SKM-1 (cell line): ENCODE measurements at regions not wholly inside any gene's neighbourhood (a gene's known extent, or its start where the extent isn't known, plus 50 kb on each side); places are given as distances from the start of the nearest gene placed in this dataset.

ENCODE experiments used
- DNase-seq: peaks from one replicate; lab custom pipeline; 2025; ENCODE audit not compliant: unreplicated experiment; lab: John Stamatoyannopoulos, UW

DNA sequence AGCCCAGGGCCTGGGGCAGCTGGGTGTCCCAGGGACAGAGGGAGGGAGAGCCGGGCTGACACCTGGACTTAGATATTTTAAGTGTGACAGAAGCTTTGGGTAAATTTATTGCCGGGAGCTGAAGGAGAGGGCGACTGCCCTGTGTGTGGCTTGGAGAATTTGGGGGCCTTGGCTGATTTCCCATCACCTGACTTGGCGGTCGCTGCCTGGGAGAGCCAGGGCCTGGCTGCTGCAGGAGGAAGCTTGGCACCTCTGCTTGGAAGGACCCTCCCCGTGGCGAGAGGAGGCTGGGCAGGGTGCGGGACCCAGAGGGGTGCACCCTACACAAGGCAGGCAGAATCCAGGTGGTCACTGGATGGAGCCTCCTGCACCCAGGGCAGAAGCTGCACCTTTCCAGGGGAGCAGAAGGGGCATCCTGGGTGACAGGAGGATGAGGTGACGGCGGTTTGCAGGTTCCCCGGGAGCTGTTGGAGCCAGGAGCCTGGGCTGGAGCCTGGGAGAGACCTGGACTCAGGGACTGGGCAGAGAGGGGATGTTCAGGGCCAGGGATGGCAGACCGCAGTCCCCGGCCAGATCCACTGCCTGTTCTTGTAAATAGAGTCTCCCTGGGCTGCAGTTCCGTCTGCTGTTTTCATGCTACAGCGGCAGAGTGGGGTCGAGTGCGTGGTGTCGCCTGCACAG is 72.0 kb downstream of the RGS12 start:
- DNase-seq = no peak

DNA sequence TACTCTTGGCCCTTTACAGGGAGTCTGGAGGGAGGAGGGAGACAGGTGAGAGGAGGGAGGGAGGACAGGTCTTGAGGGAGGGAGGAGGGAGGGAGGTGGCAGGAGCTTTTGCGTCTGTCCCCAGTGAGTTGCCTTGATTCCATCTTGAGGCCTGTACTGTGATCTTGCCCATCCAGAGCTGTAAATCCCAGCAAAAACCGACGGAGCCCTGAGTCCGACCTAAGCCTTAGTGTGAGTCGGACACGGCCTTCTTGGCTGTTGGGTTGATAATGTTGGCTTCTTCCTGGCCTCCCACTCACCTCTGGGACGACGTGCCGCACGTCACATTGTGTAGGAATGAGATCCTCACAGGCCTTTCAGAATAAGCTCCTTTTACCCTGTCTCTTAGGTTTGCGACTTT is 72.5 kb downstream of the RGS12 start:
- no peak for DNase-seq

DNA sequence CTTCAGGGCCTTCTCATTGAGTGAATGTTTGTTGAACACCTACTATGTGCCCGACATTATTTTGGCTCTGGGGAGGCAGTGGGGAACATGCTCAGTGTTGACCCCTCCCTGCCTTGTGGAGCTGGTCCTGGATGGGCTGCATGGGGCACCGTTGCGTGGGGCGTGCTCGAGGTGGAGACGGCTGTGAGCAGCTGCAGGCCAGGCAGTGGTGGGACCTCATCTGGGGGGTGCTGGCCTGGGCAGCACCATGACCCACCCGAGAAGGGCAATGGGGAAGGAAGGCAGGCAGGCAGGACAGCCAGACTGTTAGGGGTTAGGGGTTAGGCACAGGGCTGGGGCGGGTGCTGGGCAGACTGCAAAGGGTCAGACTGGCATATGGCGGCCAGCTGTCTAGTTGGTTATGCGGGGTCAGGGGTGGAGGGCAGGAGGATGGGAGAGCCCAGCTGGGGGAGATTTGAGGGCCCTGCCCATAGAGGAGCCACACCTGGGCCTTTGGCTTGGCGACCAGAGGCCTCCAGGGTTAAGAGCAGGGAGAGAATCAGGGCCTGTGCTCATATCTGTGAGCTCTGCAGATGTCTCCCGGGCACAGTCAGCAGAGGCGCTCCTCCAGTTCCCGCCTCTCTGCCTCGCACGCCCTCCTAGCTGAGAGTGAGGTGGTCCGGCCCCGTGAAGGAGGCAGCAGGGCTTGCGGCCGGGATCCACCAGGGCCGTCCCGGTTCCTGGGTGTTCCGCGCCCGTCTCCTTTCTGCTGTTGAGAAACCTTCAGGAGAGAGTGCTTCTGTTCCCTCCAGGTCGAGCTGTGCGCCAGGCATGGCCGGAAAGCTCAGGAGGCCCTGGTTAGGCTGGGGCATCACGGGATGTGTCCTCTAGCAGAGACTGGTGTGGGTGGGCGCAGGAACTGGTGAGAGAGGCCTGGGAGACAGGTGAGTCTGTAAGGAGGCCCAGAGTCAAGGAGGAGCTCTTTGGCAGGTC is 73.3 kb downstream of the RGS12 start:
- DNase-seq = no peak

DNA sequence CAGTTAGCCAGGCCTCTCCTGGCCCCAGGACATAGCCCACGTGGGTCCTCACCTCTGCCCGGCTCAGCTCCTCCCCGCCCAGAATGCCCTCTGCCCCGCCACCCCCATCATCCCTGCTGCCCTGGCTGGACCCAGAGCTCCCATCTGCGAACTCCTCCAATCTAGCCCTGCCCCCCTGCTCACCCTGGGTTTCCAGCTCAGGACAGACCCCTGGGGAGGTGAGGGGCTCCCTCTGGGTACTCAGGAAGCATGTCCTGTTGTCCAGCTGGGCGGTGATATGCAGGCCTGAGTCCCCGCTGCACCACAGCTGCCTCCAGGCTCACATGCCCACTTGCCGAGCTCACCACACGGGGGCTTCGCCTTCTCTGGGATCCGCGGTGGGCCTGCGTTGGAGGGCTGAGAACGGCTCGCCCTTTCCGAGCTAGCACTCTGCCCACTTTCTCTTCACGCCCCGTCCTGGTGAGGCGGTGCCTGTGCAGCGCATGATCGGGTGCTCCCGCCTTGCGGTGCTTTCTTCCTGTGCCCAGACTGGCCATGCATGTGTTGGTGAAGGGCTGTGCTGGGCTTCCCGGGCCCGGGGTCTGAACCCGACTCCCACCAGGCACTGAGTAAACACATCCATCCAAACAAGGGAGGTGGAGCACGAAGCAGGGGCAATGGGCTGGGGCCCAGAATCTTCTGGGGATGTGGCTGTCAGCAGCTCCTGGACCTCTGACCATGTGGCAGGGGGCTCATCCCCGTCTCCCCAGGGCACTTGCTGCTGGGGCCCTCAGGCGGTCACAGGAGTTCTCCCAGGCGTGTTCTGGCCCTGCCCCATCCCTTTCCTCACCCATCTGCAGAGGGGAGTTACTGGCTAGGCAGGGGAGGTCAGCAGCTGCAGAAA is 74.3 kb downstream of the RGS12 start:
- DNase-seq = no peak

DNA sequence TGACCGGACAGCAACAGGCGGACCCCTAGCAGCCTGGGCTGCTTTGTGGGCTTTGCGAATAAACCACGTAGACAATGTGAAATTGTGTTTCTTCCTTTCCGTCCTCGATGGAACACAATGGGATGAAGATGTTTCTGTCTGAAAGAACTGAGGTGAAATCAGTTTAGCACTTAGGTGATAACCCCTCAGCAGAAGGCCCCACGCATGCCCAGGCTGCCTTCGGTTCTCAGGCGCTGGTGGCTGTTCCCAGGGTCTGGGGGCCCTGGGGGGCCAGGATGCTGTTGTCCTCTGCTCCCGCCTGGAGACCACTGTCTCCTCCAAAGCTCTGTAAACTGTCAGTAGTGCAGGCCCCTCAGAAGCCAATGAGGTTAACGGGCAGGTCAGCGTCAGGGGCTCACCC is 73.9 kb upstream of the HGFAC start:
- no peak for DNase-seq

DNA sequence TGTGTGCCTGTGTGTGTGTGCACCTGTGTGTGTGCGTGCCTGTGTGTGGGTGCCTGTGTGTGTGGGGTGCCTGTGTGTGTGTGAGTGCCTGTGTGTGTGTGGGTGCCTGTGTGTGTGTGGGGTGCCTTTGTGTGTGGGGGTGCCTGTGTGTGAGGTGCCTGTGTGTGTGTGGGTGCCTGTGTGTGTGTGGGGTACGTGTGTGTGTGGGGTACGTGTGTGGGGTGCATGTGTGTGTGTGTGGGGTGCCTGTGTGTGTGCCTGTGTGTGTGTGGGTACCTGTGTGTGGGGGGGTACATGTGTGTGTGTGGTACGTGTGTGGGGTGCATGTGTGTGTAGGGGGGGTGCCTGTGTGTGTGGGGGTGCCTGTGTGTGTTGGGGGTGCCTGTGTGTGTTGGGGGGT is 73.4 kb upstream of the HGFAC start:
- no peak for DNase-seq

DNA sequence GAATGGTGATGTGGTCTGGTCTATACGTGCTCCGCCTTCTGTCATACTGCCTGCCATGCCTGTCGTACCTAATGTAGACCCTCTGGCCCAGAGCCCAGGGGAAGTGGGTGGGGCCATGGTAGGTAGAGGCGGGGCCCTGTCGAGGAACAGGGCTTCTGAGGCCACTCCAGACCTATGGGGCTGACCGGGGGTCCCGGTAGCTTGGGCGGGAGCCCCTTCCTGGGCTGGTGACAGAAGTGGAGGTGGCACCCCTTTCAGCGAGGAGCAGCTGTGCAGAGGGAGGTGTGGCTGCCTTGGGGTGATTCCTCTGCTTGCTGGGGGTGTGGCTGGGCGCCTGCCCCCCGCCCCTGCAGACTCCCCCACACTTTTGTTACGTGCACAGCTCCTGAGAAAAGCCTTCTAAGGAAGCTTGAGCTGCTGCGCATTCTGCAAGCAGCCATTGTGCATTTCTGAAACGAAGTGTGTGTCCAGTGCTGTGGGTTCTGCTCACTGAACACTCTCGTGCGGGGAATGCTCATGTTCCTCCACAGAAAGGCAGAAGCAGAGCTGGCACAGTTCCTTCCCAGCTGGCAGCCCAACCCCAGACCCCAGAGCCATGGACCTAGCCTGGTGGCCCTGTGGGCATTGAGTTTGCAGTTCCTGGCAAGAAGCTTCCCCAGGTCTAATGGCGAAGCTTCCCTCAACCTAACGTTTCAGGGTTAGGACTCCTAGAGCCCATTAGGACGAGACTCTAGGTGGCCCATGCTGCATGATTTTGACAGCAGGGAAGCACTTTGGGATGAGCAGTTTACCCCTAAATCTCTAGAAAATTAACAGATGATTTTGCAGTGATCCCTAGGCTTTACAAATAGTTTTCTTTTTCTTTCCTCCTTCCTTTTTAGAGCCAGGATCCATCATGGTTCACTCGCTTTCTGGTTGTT is 72.7 kb upstream of the HGFAC start:
- DNase-seq = no peak

DNA sequence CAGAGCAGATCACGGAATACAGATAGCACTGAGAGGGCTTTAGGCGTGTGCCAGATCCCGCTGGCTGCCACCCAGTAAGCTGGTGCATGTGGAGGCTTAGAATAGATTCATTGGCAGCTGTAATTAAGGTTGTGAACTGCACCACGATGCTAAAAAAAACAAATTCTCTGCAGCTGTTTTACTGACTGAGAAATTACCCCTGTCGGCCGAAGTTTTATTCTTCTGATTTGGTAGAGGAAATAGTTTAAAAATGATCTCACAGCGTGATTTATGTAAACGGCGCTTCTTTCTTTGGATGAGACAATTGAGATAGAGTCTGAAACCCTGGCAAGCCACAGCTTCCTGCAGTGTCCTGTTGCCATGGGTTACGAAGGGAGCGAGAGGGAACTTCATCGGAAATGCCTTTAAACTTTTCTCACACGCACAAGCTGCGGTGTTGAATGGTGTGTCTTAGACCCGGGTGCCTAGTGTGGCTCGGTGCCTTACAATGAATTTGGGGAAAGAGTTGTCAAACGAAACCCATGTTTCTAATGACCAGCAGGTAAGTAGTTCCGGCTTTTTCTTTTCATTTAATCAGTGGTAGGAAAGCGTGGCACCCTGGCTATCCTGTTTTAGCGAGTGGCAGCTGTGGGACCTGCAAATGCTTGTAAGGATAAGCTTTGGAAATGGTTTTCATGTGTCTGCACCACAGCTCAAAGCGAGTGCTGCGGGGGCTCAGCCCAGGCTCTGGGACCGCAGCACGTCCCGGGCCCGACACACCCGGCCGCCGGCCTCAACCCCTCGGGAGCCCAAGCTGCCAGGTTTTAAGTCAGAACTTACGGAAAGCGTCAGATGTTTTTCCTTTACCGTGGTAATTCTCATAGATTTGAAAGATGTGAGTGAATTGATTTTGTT is 71.7 kb upstream of the HGFAC start:
- DNase-seq = peak; percentile 94

DNA sequence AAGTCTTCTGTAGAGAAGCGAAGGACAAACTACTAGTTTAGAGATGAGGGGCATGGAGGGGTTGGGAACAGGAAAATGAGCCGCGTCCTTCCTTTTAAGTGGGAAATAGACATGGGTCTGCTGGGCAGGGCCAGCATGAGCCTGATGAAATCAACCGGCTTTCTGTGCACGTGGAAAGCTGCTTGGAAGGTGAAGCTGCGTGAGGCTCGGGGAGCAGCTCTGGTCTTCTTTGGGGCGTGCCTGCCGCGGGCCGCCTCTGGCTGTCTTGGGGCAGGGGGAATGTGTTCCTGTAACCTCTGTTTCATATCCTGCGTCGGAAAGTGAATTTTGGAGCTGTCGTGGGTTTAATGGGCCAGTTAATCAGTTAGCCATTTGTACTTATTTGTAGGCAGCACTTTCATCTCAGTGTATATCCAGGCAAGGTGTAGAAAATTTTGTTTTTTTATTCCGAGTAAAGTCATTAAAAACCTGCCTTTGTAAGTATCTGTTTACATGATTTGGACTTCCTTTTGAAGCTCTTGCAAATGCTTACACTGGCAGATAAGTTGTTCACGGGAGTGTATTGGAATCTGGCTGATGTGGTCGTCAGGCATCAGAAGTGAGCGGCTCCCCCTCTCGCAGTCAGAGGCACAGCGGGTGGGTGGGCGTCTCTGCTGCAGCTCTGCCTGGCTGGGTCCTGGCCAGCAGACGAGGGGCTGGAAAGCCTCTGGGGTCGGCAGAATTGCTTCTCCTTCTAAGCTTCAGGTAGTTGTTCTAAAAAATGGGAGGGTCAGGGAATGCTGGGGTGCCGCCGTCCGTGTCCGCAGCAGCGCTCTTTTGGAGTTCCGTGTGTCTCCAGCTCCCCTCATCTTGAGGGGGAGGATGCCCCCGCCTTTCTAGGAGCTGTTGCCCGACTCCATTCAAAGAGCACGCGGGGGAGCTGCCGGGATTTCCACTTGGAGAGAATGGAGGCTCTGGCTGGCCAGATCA is 70.5 kb upstream of the HGFAC start:
- DNase-seq = no peak

DNA sequence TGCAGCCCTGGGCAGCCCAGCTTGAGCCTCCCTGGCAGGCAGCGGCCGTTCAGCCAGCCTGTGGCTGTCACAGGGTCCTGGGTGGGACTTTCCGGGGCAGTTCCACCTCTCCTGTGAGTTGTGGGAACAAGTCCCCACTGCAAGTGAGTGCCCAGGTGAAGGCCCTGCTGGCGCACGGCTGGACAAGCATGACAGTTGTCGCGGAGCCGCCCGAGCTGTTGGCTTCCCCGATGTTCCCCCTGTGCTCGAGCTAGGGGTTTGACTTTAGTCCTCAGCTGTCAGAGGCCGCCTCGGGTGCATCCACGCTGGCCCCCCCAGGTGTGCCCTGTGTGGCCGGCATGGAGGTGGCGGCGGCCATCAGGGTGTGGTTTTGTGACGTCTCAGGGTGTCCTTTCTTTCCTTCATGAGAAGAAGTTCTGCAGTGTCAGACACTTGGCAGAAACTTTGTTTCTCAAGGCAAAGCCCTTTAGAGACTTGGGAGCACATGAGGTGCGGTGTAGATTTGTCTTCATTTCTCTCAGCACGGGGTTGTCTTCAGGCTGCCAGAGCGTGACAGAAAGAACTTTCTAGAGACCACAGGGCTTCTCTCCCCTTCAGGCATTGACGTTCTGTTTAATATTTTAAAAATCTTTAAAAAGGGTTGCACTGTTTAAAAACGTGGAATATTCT is 69.4 kb upstream of the HGFAC start:
- DNase-seq = no peak

DNA sequence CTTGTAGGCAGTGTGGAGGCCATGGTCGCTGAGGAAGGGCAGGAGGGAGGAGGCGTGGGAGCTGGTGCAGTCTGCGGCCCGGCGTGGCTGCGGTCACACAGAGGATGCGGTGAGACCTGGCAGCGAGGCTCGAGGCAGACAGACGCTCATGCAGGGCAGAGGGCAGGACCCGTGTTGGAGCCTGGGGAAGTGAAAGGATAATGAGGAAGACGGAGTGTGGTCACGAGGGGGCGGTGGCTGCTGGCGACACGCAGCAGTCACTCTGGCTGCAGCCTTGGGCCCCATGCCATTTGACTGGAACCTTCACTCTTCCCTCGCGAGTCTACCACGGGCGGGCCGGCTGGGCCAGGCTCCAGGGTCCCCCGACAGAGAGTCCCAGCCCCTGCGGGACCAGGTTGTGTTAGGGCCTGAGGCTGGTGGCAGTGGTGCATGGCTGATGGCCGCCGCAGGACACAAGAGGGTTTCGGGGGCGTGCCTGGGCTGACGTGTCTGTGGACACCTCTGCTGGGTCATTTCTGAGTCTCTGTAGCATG is 68.8 kb upstream of the HGFAC start:
- peak; percentile 99 for DNase-seq

DNA sequence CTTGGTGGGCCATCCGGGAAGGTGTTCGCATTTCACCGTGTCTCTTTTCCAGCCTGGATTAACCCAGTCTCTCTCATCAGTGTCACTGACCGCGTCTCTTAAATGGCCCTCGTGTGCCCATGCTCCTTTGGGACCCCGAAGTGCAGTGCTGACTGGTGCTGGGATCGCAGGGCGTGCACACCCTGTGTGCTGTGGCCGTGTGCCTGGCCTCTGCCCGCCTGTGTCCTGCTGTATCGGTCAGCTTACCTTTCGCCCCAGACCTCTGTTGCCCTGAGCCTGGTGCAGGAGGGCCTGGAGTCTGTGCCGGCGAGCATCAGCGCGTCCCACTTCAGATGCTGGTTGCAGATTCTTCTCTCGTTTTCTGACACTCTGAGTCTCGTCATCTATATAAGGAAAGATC is 68.3 kb upstream of the HGFAC start:
- DNase-seq = no peak

DNA sequence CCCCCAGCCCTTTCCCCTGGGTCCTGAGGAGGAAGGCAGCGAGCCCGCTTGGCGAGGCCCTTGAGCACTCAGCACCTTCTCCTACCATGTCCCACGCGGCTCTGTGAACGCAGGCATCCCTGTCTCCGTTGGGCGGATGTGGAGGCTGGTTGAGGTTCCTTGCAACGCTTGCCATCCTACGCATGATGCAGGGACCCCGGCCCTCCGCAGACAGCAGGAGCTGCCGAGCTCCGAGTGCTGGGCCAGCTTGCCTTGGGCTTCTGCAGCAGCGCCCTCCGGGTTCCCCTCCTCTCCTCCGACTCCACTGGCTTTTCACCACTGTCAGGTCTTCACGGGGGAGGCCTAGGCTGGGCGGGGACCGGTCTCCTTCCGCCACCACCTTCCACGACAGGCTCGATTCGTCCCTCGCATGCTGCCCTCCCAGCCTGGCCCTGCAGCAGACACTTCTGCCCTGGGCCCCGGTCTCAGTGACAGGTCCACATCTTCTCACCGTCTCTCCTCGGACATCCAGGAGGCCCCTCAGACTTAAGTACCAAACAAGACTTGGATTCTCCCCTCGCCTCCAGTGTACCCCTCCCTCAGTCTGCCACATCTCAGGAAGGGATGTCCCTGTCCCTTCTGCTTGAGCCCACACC is 67.6 kb upstream of the HGFAC start:
- DNase-seq = no peak

DNA sequence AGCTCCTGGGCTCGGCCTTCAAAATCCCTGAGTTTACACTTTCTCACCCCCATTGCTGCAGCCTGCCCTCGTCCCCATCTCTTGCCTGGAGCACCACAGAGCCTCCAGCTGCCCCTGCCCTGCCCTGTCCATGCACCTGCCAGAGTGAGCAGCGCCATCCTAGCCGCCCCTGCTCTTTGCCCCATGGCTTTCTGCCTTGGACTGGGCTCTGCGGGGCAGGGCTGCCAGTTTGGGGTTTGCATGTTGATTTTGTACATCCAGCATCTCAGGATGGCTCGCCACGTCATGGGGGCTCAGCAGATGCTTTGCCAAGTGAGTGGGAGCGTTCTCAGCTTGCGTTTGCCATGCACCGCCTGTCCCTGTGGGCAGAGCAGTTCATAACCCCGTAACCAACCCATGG is 67.1 kb upstream of the HGFAC start:
- DNase-seq = no peak

DNA sequence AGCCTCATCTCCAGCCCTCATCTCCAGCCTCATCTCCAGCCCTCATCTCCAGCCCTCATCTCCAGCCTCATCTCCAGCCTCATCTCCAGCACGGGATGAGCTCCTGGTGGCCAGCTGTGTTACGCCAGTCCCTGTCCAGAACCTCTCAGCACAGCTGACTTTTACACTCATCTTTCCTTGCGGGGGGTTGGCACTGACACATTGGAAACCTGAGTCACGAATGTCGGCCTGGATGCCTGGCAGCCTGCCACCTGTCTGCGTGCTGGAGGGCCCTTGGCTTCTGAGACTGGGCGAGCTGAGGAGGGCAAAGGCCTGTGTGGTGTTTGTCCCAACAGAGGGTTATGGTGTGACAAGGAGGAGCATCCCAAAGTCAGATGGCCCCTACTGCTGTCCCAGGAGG is 66.1 kb upstream of the HGFAC start:
- no peak for DNase-seq

DNA sequence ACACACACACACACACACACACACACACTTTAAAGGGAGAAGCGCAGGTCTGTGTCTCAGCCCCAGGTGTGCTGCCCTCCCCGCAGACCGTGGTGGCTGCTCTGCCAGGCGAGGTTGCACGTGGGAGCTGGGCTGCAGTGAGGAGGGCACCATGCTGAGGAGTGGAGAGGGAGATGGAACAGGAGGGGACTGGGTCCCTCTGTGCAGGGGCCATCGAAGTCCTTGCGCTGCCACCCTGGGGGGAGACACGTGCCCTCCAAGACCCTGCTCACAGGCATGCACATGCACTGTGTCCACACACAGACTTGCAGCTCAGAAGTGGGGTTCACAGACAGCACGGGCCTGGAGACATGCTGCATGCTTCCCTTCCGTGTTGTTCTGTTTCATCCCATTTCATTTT is 65.5 kb upstream of the HGFAC start:
- no peak for DNase-seq

DNA sequence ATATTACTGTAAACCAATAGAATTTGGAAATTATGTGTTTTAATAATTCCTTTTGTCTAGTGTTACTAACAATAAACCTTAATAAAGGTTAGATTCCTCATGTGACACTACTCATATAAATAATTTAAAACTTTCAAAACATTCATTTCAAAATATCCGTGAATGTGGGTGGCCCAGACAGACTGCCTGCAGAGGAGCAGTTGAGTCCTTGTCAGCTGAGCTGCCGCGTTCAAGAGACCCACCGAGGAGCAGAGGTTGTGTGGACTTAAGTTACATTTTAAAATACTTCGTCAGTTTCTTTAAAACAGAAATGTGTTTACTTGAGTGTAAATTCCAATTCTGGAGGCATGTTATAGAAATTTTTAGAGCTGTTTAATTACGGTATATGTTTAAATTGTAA is 64.2 kb upstream of the HGFAC start:
- DNase-seq = no peak
